ENCODE measurements at regions not wholly inside any gene's neighbourhood (a gene's known extent, or its start where the extent isn't known, plus 50 kb on each side); places are given as distances from the start of the nearest gene placed in this dataset.

GRCh38 chr16:82440336-82440735 lies 186.4 kb upstream of the CDH13 start:
- TF ChIP-seq CSDC2 (CRISPR knock-in tag; IDR thresholded peaks at IDR 0.05) (no peak), TOX (CRISPR knock-in tag; IDR thresholded peaks at IDR 0.05; ENCODE audit: borderline replicate concordance) (no peak)
- ATAC-seq = no peak

- peak; percentile 71; the same call in 2 of the 3 replicates for ATAC-seq
Measured at GRCh38 chr16:82439678-82440293, 187.0 kb upstream of the CDH13 start.

More at GRCh38 chr16:82439678-82440293, 187.0 kb upstream of the CDH13 start:
- TF ChIP-seq SNAI2 (CRISPR knock-in tag; IDR thresholded peaks at IDR 0.05) (no peak), POU6F1 (CRISPR knock-in tag; IDR thresholded peaks at IDR 0.05; ENCODE audit: borderline replicate concordance, low read depth) (no peak), CREB5 (CRISPR knock-in tag; IDR thresholded peaks at IDR 0.05; ENCODE audit: low read depth) (no peak), ZFP30 (CRISPR knock-in tag; IDR thresholded peaks at IDR 0.05) (no peak), ZFP3 (CRISPR knock-in tag; IDR thresholded peaks at IDR 0.05) (no peak), PPARA (CRISPR knock-in tag; IDR thresholded peaks at IDR 0.05; ENCODE audit: borderline replicate concordance) (no peak), CSRNP3 (CRISPR knock-in tag; IDR thresholded peaks at IDR 0.05) (no peak), ZNF8 (CRISPR knock-in tag; IDR thresholded peaks at IDR 0.05) (no peak), ESRRG (CRISPR knock-in tag; IDR thresholded peaks at IDR 0.05) (no peak), OSR1 (CRISPR knock-in tag; IDR thresholded peaks at IDR 0.05) (no peak), ISL1 (CRISPR knock-in tag; IDR thresholded peaks at IDR 0.05) (no peak), BACH2 (CRISPR knock-in tag; IDR thresholded peaks at IDR 0.05; ENCODE audit: borderline replicate concordance) (no peak), TOX (CRISPR knock-in tag; IDR thresholded peaks at IDR 0.05; ENCODE audit: borderline replicate concordance) (no peak), TSHZ2 (CRISPR knock-in tag; IDR thresholded peaks at IDR 0.05) (no peak), ZNF565 (CRISPR knock-in tag; conservative IDR thresholded peaks at IDR 0.05; ENCODE audit: low read depth) (no peak), ZC3H10 (CRISPR knock-in tag; IDR thresholded peaks at IDR 0.05) (no peak), PATZ1 (CRISPR knock-in tag; IDR thresholded peaks at IDR 0.05; ENCODE audit: borderline replicate concordance) (no peak)

Data from SK-N-SH treated with all-trans-retinoic acid at 6 μM for 48 hours (cell line).